ENCODE measurements at regions not wholly inside any gene's neighbourhood (a gene's known extent, or its start where the extent isn't known, plus 50 kb on each side); places are given as distances from the start of the nearest gene placed in this dataset.

DNA sequence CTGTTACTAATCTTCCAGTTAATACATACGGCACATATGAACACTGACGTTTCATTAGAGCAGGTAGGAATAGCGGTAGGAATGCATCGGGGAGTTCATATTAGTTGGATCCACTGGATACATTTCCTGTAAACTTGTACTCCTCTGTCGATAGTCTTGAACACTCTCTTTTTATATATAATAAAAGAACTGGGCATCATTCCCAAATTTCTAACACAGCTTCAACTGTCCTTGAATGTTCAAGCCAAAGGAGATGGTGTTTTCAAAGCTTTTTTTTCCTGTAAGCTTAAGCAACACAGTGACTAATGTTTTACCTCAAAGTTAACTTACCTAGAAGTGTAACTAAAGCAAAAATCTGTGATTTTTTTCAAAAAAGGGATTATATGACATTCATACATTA lies 195.3 kb downstream of the UTRN start:
- no peaks in the 10 kb centered on the region for H3K36me3 ChIP-seq (ENCODE audit: control insufficient read depth, insufficient read depth, low read length)
- Mint-ChIP-seq H3K27me3 (ENCODE audit: insufficient read depth, unreplicated experiment) (no peaks in the 10 kb centered on the region), H3K4me3 (ENCODE audit: unreplicated experiment) (no peak overlapping the region), H3K27ac (ENCODE audit: unreplicated experiment) (no peak overlapping the region), H3K9me3 (ENCODE audit: unreplicated experiment) (no peaks in the 10 kb centered on the region), H3K4me1 (ENCODE audit: low read depth, unreplicated experiment) (no peaks in the 10 kb centered on the region), H3K36me3 (ENCODE audit: insufficient read depth, unreplicated experiment) (peaks cover 78% of the 10 kb centered on the region)
- intact Hi-C loops (cut with micrococcal nuclease; ENCODE audit: unreplicated experiment): loop anchor here (10.0 kb wide), 1 partner anchor 196 kb away; the partner anchor contains the start of gene UTRN
- no peak overlapping the region for H3K4me3 ChIP-seq (ENCODE audit: low read depth, low read length)
- no peaks in the 10 kb centered on the region for H3K9me3 ChIP-seq
- no TSS peak for BruUV-seq (replicated peaks)
- TF ChIP-seq, protein P1, sequence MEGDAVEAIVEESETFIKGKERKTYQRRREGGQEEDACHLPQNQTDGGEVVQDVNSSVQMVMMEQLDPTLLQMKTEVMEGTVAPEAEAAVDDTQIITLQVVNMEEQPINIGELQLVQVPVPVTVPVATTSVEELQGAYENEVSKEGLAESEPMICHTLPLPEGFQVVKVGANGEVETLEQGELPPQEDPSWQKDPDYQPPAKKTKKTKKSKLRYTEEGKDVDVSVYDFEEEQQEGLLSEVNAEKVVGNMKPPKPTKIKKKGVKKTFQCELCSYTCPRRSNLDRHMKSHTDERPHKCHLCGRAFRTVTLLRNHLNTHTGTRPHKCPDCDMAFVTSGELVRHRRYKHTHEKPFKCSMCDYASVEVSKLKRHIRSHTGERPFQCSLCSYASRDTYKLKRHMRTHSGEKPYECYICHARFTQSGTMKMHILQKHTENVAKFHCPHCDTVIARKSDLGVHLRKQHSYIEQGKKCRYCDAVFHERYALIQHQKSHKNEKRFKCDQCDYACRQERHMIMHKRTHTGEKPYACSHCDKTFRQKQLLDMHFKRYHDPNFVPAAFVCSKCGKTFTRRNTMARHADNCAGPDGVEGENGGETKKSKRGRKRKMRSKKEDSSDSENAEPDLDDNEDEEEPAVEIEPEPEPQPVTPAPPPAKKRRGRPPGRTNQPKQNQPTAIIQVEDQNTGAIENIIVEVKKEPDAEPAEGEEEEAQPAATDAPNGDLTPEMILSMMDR (IDR thresholded peaks at IDR 0.05; ENCODE audit: insufficient read depth in 1 of 2, low read depth in 1 of 2, low read length in 1 of 2, severe bottlenecking in 1 of 2, unreplicated experiment in 1 of 2): no peak
- H3K4me1 ChIP-seq: no peaks in the 10 kb centered on the region
- ChIA-PET POLR2A (no interaction called here), CTCF (interaction anchor here (0.5 to 1.1 kb wide), 2 partner anchors 375 to 416 kb away, joined by 4 to 5 read pairs; no protein-coding TSS in a partner anchor)
- DNase-seq: no peak
- H3K27me3 ChIP-seq (replicated peaks; ENCODE audit: control insufficient read depth, insufficient read depth, low read length): no peaks in the 10 kb centered on the region

DNA sequence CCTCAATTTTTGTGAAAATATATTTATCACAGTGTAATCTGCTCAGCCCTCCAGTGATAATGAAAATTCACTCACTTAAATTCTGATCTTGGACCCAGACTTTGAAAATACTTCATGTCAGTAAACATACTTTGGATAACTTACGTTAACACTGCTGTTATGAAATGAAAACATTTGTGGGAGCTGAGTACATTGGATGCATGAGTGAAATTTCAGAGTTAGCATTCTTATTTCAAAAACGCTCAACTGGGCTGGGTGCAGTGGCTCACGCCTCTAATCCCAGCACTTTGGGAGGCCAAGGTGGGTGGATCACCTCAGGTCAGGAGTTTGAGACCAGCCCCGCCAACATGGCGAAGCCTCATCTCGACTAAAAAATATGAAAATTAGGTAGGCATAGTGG lies 196.4 kb downstream of the UTRN start:
- Histone ChIP-seq H3K27me3 (replicated peaks; ENCODE audit: control insufficient read depth, insufficient read depth, low read length) (no peaks in the 10 kb centered on the region), H3K36me3 (ENCODE audit: control insufficient read depth, insufficient read depth, low read length) (no peaks in the 10 kb centered on the region), H3K4me3 (ENCODE audit: low read depth, low read length) (no peak overlapping the region), H3K4me1 (no peaks in the 10 kb centered on the region), H3K9me3 (no peaks in the 10 kb centered on the region)
- ChIA-PET POLR2A (no interaction called here), CTCF (interaction anchor here (0.6 to 1.5 kb wide), 5 partner anchors 196 to 377 kb away, joined by 3 to 10 read pairs (median 4); no protein-coding TSS in a partner anchor)
- Mint-ChIP-seq H3K27me3 (ENCODE audit: insufficient read depth, unreplicated experiment) (no peaks in the 10 kb centered on the region), H3K27ac (ENCODE audit: unreplicated experiment) (no peak overlapping the region), H3K9me3 (ENCODE audit: unreplicated experiment) (no peaks in the 10 kb centered on the region), H3K4me1 (ENCODE audit: low read depth, unreplicated experiment) (no peaks in the 10 kb centered on the region), H3K36me3 (ENCODE audit: insufficient read depth, unreplicated experiment) (peaks cover 78% of the 10 kb centered on the region), H3K4me3 (ENCODE audit: unreplicated experiment) (no peak overlapping the region)
- TF ChIP-seq, protein P1 (IDR thresholded peaks at IDR 0.05; ENCODE audit: insufficient read depth in 1 of 2, low read depth in 1 of 2, low read length in 1 of 2, severe bottlenecking in 1 of 2, unreplicated experiment in 1 of 2): no peak
- BruUV-seq (replicated peaks): no TSS peak
- intact Hi-C loops (cut with micrococcal nuclease; ENCODE audit: unreplicated experiment): loop anchor here (10.0 kb wide), 1 partner anchor 197 kb away; the partner anchor contains the start of gene UTRN
- no peak for DNase-seq

DNA sequence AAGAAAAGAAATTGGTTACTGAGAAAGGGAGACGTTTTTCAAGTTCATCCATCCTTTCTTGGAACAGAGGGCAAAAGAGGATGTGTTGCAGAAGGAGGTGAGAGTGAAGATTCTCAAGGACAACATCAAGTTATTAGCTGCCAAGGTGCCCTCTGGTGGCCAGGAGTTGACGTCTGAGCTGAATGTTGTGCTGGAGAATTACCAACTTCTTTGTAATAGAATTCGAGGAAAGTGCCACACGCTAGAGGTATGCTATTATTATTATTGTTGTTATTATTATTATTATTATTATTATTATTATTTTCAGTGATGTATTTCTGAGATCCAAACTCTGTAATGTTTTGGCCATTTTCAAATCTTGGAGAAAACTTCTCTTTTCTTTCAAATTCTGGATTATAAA lies 197.0 kb downstream of the UTRN start:
- CTCF ChIA-PET: interaction anchor here (0.6 to 1.5 kb wide), 7 partner anchors 14 to 377 kb away, joined by 3 to 10 read pairs (median 3); no protein-coding TSS in a partner anchor

More for the DNA sequence above, 197.0 kb downstream of the UTRN start:
- TF ChIP-seq, protein P1 (IDR thresholded peaks at IDR 0.05; ENCODE audit: insufficient read depth in 1 of 2, low read depth in 1 of 2, low read length in 1 of 2, severe bottlenecking in 1 of 2, unreplicated experiment in 1 of 2): peak; percentile 58 to 77
- intact Hi-C loops (cut with micrococcal nuclease; ENCODE audit: unreplicated experiment): loop anchor here (1.0 to 10.0 kb wide), 5 partner anchors 14 to 377 kb away; partner anchors contain the start of gene UTRN
- POLR2A ChIA-PET: no interaction called here
- Mint-ChIP-seq H3K36me3 (ENCODE audit: insufficient read depth, unreplicated experiment) (peaks cover 77% of the 10 kb centered on the region), H3K9me3 (ENCODE audit: unreplicated experiment) (no peaks in the 10 kb centered on the region), H3K27me3 (ENCODE audit: insufficient read depth, unreplicated experiment) (no peaks in the 10 kb centered on the region), H3K27ac (ENCODE audit: unreplicated experiment) (no peak overlapping the region), H3K4me3 (ENCODE audit: unreplicated experiment) (no peak overlapping the region), H3K4me1 (ENCODE audit: low read depth, unreplicated experiment) (no peaks in the 10 kb centered on the region)
- no peaks in the 10 kb centered on the region for H3K4me1 ChIP-seq
- no peaks in the 10 kb centered on the region for H3K9me3 ChIP-seq
- no peak overlapping the region for H3K4me3 ChIP-seq (ENCODE audit: low read depth, low read length)
- DNase-seq: peak; percentile 66 to 73
- no peaks in the 10 kb centered on the region for H3K27me3 ChIP-seq (replicated peaks; ENCODE audit: control insufficient read depth, insufficient read depth, low read length)
- BruUV-seq (replicated peaks): no TSS peak
- no peaks in the 10 kb centered on the region for H3K36me3 ChIP-seq (ENCODE audit: control insufficient read depth, insufficient read depth, low read length)
